GM23338 (cell line): ENCODE measurements at regions not wholly inside any gene's neighbourhood (a gene's known extent, or its start where the extent isn't known, plus 50 kb on each side); places are given as distances from the start of the nearest gene placed in this dataset.

Experiments
- CTCF ChIP-seq, 2 experiments: fragments of 200-600 bp in 1 of 2; sonication (generic) in 1 of 2; conservative IDR thresholded peaks; 2 replicates each; pipeline versions ENCODE4 v1.5.1 to v1.6.1; 2016 to 2017; ENCODE audit warnings: antibody characterized with exemption in 2 of 2, low read depth in 2 of 2, mild to moderate bottlenecking in 2 of 2, moderate library complexity in 1 of 2
- EZH2 ChIP-seq: fragments of 200-600 bp; sonication (generic); IDR thresholded peaks from one replicate; pipeline ENCODE4 v1.8.0; 2017; ENCODE audit warnings: antibody characterized with exemption, mild to moderate bottlenecking, low read depth; ENCODE audit not compliant: unreplicated experiment
- EZH2phosphoT487 ChIP-seq: fragments of 200-600 bp; sonication (generic); IDR thresholded peaks from one replicate; pipeline ENCODE4 v1.8.1; 2018; ENCODE audit warnings: antibody characterized with exemption; ENCODE audit not compliant: unreplicated experiment
- POLR2AphosphoS5 ChIP-seq: IDR thresholded peaks from 2 replicates; pipeline ENCODE4 v1.6.1; 2016; ENCODE audit warnings: antibody characterized with exemption, low read depth
- REST ChIP-seq: IDR thresholded peaks from one replicate; pipeline ENCODE4 v1.6.1; 2018; ENCODE audit warnings: antibody characterized with exemption; ENCODE audit not compliant: unreplicated experiment

GRCh38 chr12:116346741-116347140, 69.2 kb upstream of the MED13L start:
- TF ChIP-seq CTCF (conservative IDR thresholded peaks at IDR 0.05; ENCODE audit: low read depth in 2 of 2): no peak
- no peak for TF ChIP-seq EZH2
- TF ChIP-seq REST: no peak
- TF ChIP-seq EZH2phosphoT487: no peak
- TF ChIP-seq POLR2AphosphoS5: no peak
